Progenitor cell of endocrine pancreas (in vitro differentiated cells): ENCODE measurements at regions not wholly inside any gene's neighbourhood (a gene's known extent, or its start where the extent isn't known, plus 50 kb on each side); places are given as distances from the start of the nearest gene placed in this dataset.

ENCODE experiments used
- DNase-seq: peaks from one replicate; pipeline ENCODE4 v3.0.0; 2021; ENCODE audit warnings: low spot score; ENCODE audit not compliant: unreplicated experiment
- H3K27ac Mint-ChIP-seq: 2 replicates; pipeline ENCODE4 v1.8.0; 2021; ENCODE audit warnings: mild to moderate bottlenecking, moderate library complexity, mixed read lengths
- H3K27me3 Mint-ChIP-seq: 2 replicates; pipeline ENCODE4 v1.8.0; 2021; ENCODE audit warnings: mixed read lengths
- H3K36me3 Mint-ChIP-seq: 2 replicates; pipeline ENCODE4 v1.8.0; 2022; ENCODE audit warnings: mixed read lengths; ENCODE audit not compliant: insufficient read depth
- H3K4me1 Mint-ChIP-seq: 2 replicates; pipeline ENCODE4 v1.8.0; 2021; ENCODE audit warnings: low read depth, mixed read lengths
- H3K4me3 Mint-ChIP-seq: 2 replicates; pipeline ENCODE4 v1.8.0; 2021; ENCODE audit warnings: low read depth, mild to moderate bottlenecking, moderate library complexity, mixed read lengths
- H3K9me3 Mint-ChIP-seq: 2 replicates; pipeline ENCODE4 v1.8.0; 2021; ENCODE audit warnings: low read depth, mixed read lengths
- TF ChIP-seq, protein P1 (sequence below): fragments of 200-600 bp; sonication (generic); IDR thresholded peaks from one replicate; pipeline ENCODE4 v1.5.0; 2021; ENCODE audit warnings: antibody characterized with exemption, mild to moderate bottlenecking; ENCODE audit not compliant: unreplicated experiment

GRCh38 chr5:155434681-155435080 lies 421.1 kb downstream of the KIF4B start:
- TF ChIP-seq, protein P1, sequence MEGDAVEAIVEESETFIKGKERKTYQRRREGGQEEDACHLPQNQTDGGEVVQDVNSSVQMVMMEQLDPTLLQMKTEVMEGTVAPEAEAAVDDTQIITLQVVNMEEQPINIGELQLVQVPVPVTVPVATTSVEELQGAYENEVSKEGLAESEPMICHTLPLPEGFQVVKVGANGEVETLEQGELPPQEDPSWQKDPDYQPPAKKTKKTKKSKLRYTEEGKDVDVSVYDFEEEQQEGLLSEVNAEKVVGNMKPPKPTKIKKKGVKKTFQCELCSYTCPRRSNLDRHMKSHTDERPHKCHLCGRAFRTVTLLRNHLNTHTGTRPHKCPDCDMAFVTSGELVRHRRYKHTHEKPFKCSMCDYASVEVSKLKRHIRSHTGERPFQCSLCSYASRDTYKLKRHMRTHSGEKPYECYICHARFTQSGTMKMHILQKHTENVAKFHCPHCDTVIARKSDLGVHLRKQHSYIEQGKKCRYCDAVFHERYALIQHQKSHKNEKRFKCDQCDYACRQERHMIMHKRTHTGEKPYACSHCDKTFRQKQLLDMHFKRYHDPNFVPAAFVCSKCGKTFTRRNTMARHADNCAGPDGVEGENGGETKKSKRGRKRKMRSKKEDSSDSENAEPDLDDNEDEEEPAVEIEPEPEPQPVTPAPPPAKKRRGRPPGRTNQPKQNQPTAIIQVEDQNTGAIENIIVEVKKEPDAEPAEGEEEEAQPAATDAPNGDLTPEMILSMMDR, result no peak

DNA sequence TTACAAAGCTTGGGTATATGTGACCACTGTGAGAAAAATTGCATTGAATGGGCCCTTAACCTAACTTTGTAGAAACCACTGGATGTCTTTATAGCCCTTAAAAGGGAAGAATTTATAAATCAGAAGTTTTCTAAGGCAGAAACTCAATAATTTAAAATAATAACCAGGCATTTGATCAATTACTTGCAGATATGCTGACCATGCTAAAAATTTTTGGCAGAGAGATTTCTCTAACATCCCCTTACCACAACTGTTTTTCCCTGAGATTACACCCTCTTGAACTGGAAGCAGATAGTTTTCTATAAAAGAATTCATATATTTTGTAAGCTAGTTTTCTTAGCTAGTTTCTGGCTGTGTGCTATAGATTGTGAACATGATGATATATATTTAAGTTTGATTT lies 428.3 kb downstream of the KIF4B start:
- peaks cover 1% of the 10 kb centered on the region for H3K9me3 Mint-ChIP-seq
- H3K27ac Mint-ChIP-seq, result no peak overlapping the region
- no peak for DNase-seq
- H3K36me3 Mint-ChIP-seq, result no peaks in the 10 kb centered on the region
- H3K4me3 Mint-ChIP-seq, result no peak overlapping the region
- H3K27me3 Mint-ChIP-seq, result no peaks in the 10 kb centered on the region
- no peaks in the 10 kb centered on the region for H3K4me1 Mint-ChIP-seq
- TF ChIP-seq, protein P1, result no peak

More at GRCh38 chr5:155434681-155435080, 421.1 kb downstream of the KIF4B start:
- Mint-ChIP-seq H3K9me3 (peaks cover 11% of the 10 kb centered on the region), H3K4me3 (no peak overlapping the region), H3K36me3 (peaks cover 1% of the 10 kb centered on the region), H3K27ac (no peak overlapping the region), H3K27me3 (no peaks in the 10 kb centered on the region), H3K4me1 (no peaks in the 10 kb centered on the region)
- DNase-seq, result no peak

DNA sequence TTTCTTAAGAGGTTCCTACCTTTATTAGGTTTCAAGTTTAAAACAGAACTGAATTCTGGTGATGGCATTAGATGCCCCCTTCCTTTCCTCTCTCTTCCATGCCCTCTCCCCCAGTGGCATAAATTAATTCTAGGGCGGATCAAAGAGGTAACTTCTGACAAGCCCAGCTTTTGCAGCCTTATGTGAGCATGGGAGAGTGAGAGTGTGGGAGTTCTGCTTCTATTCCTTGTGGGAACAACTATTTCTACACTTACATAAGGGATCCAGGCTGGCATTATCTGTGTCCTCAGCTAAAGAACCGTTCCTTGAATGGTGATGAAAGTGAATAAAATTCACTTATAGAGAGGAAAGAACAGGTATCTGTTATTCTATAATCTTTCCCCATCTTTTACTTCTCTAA lies 437.6 kb downstream of the KIF4B start:
- no peak overlapping the region for H3K27ac Mint-ChIP-seq
- peaks cover 5% of the 10 kb centered on the region for H3K9me3 Mint-ChIP-seq
- no peak for DNase-seq
- no peaks in the 10 kb centered on the region for H3K27me3 Mint-ChIP-seq
- no peaks in the 10 kb centered on the region for H3K36me3 Mint-ChIP-seq
- peaks cover 3% of the 10 kb centered on the region for H3K4me1 Mint-ChIP-seq
- H3K4me3 Mint-ChIP-seq, result no peak overlapping the region
- TF ChIP-seq, protein P1, result no peak

DNA sequence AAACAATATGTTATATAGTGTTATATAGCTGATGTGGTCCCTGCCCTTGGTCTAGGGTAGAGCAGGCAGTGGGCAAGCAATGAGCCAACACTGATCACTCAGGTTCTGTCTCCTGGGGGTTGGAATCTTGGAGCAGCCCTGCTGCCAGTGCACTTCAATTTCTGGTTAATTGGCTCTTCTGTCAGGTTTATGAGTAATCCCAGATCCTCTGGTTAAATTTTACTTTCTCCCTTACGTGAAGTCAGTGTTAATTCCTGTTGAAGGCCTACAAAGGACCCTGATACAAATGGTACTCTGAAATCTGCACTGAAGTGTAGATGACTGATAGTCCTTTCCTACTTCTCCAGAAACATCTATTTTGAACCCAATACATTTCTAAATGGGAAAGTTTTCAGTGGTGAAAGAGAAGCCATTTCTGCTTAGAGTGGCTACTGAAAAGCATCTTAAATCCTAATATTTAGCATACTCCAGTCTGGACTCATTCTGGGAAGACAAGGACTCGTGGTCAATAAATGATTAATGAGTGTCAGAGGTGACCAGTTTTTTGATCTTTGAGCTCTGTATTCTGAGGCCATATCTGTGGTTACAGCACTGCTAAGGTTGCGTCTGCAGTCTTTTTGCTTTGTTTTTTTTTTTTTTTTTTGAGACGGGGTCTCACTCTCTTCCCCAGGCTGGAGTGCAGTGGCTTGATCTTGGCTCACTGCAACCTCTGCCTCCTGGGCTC lies 442.4 kb downstream of the KIF4B start:
- H3K4me1 Mint-ChIP-seq, result peaks cover 24% of the 10 kb centered on the region
- DNase-seq, result no peak
- H3K36me3 Mint-ChIP-seq, result no peaks in the 10 kb centered on the region
- H3K9me3 Mint-ChIP-seq, result no peaks in the 10 kb centered on the region
- no peaks in the 10 kb centered on the region for H3K27me3 Mint-ChIP-seq
- H3K4me3 Mint-ChIP-seq, result no peak overlapping the region
- no peak overlapping the region for H3K27ac Mint-ChIP-seq
- TF ChIP-seq, protein P1, result no peak

- TF ChIP-seq, protein P1, result no peak
- no peak for DNase-seq
- Mint-ChIP-seq H3K4me3 (no peak overlapping the region), H3K9me3 (peaks cover 7% of the 10 kb centered on the region), H3K27me3 (no peaks in the 10 kb centered on the region), H3K36me3 (no peaks in the 10 kb centered on the region), H3K4me1 (peaks cover 35% of the 10 kb centered on the region), H3K27ac (peak overlapping the region; percentile 62)
Observed at GRCh38 chr5:155459889-155460500, 446.4 kb downstream of the KIF4B start.
